ENCODE measurements at regions not wholly inside any gene's neighbourhood (a gene's known extent, or its start where the extent isn't known, plus 50 kb on each side); places are given as distances from the start of the nearest gene placed in this dataset.

DNA sequence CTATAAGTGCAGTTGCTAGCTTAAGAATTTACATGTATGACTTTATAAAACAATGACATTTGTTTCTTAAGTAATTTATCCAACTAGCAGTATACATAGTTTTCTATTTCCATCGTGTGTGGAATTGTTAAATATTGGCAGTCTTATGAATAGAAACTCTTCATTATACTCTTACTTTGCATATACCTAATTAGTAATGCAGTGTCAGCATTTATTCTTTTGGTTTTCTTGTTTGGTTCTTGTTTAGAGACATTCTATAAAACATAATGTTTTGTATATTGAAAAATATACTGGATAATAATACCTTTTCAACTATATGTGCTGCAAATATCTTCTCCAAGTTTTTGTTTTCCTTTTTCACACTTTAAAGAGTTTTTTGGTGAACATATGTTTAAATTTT, 760.2 kb downstream of the VGLL3 start:
- DNase-seq = no peak
- Histone ChIP-seq H3F3A (ENCODE audit: insufficient read depth, low read length) (no peaks in the 10 kb centered on the region), H3K9me2 (replicated peaks; ENCODE audit: insufficient read depth, low read length) (no peaks in the 10 kb centered on the region), H3K79me2 (ENCODE audit: low read length) (no peaks in the 10 kb centered on the region), H3K4me3 (ENCODE audit: low read length) (no peak overlapping the region), H3K27ac (ENCODE audit: low read length) (no peak overlapping the region), H3K4me2 (ENCODE audit: low read depth, low read length) (no peak overlapping the region), H3K27me3 (replicated peaks; ENCODE audit: insufficient read depth, low read length) (no peaks in the 10 kb centered on the region), H3K36me3 (replicated peaks; ENCODE audit: insufficient read depth, low read length) (no peaks in the 10 kb centered on the region), H3K9me3 (replicated peaks; ENCODE audit: insufficient read depth, low read length) (no peaks in the 10 kb centered on the region), H3K4me1 (ENCODE audit: low read length) (no peaks in the 10 kb centered on the region), H4K20me1 (ENCODE audit: insufficient read depth, low read length) (no peaks in the 10 kb centered on the region), H3K9ac (ENCODE audit: low read length) (no peak overlapping the region), H2AFZ (ENCODE audit: low read length) (no peak overlapping the region)
- TF ChIP-seq, protein P1, sequence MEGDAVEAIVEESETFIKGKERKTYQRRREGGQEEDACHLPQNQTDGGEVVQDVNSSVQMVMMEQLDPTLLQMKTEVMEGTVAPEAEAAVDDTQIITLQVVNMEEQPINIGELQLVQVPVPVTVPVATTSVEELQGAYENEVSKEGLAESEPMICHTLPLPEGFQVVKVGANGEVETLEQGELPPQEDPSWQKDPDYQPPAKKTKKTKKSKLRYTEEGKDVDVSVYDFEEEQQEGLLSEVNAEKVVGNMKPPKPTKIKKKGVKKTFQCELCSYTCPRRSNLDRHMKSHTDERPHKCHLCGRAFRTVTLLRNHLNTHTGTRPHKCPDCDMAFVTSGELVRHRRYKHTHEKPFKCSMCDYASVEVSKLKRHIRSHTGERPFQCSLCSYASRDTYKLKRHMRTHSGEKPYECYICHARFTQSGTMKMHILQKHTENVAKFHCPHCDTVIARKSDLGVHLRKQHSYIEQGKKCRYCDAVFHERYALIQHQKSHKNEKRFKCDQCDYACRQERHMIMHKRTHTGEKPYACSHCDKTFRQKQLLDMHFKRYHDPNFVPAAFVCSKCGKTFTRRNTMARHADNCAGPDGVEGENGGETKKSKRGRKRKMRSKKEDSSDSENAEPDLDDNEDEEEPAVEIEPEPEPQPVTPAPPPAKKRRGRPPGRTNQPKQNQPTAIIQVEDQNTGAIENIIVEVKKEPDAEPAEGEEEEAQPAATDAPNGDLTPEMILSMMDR (IDR thresholded peaks at IDR 0.05; ENCODE audit: low read length) = no peak

DNA sequence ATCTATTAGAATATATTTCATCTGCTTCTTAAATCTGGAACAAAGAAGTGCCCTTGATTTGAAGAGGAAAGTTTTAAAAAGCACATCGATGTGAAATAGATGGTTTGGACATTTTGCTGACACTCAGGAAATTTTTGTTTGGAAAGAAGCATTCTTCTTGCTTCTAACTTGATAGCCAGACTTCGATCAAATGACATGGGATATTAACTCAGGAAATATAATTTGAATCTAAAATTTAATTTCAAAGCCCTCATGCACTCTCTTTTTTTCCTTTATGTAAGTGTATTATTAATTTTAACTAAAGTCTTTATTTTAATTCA, 761.2 kb downstream of the VGLL3 start:
- no peak for DNase-seq
- Histone ChIP-seq H3K27me3 (replicated peaks; ENCODE audit: insufficient read depth, low read length) (no peaks in the 10 kb centered on the region), H3K79me2 (ENCODE audit: low read length) (no peaks in the 10 kb centered on the region), H3K4me1 (ENCODE audit: low read length) (no peaks in the 10 kb centered on the region), H4K20me1 (ENCODE audit: insufficient read depth, low read length) (no peaks in the 10 kb centered on the region), H3K4me3 (ENCODE audit: low read length) (no peak overlapping the region), H2AFZ (ENCODE audit: low read length) (no peak overlapping the region), H3K36me3 (replicated peaks; ENCODE audit: insufficient read depth, low read length) (no peaks in the 10 kb centered on the region), H3K9me3 (replicated peaks; ENCODE audit: insufficient read depth, low read length) (no peaks in the 10 kb centered on the region), H3K27ac (ENCODE audit: low read length) (no peak overlapping the region), H3F3A (ENCODE audit: insufficient read depth, low read length) (no peaks in the 10 kb centered on the region), H3K9ac (ENCODE audit: low read length) (no peak overlapping the region), H3K4me2 (ENCODE audit: low read depth, low read length) (no peak overlapping the region), H3K9me2 (replicated peaks; ENCODE audit: insufficient read depth, low read length) (no peaks in the 10 kb centered on the region)
- no peak for TF ChIP-seq EZH2 (optimal IDR thresholded peaks at IDR 0.05; ENCODE audit: low read depth, low read length)
- TF ChIP-seq EZH2phosphoT487 (IDR thresholded peaks at IDR 0.05; ENCODE audit: low read length) = no peak
- TF ChIP-seq, protein P1 (IDR thresholded peaks at IDR 0.05; ENCODE audit: low read length) = no peak

DNA sequence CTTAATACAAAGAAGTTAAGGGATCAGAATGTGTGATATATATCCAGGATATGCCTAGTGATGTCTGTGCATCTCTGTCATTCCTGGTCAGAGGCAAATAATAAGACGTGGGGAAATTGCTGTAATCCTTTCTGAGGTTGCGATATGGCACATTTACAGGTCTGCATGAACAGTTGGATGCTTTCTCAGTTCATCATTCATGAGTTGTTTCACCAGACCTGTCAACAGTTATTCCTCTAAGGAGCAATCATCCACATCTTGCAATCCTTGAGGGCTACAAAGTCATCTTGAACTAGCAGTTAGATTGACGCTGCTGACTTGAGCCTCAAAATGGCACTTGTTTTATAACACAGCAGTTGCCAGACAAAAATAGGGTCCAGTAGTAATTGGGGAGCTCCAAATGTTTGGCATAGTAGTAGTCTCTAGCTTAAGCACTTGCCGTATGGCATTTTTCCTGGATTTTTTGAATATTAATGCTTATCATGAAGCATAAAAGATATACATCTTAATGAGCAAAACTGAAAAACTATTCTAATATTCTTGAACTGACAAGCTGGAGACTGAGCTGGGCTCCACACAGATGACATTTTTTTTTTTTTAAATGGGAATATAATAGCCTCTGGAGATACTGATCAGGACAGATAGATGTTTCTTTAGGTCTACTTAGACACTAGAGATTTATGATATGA, 761.7 kb downstream of the VGLL3 start:
- H3K9ac ChIP-seq (ENCODE audit: low read length) = no peak overlapping the region
- no peak overlapping the region for H3K4me3 ChIP-seq (ENCODE audit: low read length)
- no peaks in the 10 kb centered on the region for H3F3A ChIP-seq (ENCODE audit: insufficient read depth, low read length)
- no peaks in the 10 kb centered on the region for H3K4me1 ChIP-seq (ENCODE audit: low read length)
- no peaks in the 10 kb centered on the region for H3K36me3 ChIP-seq (replicated peaks; ENCODE audit: insufficient read depth, low read length)
- no peak for DNase-seq
- H3K9me2 ChIP-seq (replicated peaks; ENCODE audit: insufficient read depth, low read length) = no peaks in the 10 kb centered on the region
- no peaks in the 10 kb centered on the region for H3K79me2 ChIP-seq (ENCODE audit: low read length)
- H3K9me3 ChIP-seq (replicated peaks; ENCODE audit: insufficient read depth, low read length) = no peaks in the 10 kb centered on the region
- no peak overlapping the region for H3K4me2 ChIP-seq (ENCODE audit: low read depth, low read length)
- H4K20me1 ChIP-seq (ENCODE audit: insufficient read depth, low read length) = no peaks in the 10 kb centered on the region
- H3K27ac ChIP-seq (ENCODE audit: low read length) = no peak overlapping the region
- no peak for TF ChIP-seq EZH2phosphoT487 (IDR thresholded peaks at IDR 0.05; ENCODE audit: low read length)
- TF ChIP-seq, protein P1 (IDR thresholded peaks at IDR 0.05; ENCODE audit: low read length) = no peak
- no peak for TF ChIP-seq EZH2 (optimal IDR thresholded peaks at IDR 0.05; ENCODE audit: low read depth, low read length)
- no peak overlapping the region for H2AFZ ChIP-seq (ENCODE audit: low read length)
- H3K27me3 ChIP-seq (replicated peaks; ENCODE audit: insufficient read depth, low read length) = no peaks in the 10 kb centered on the region
